OCI-LY3 (cell line): ENCODE measurements at regions not wholly inside any gene's neighbourhood (a gene's known extent, or its start where the extent isn't known, plus 50 kb on each side); places are given as distances from the start of the nearest gene placed in this dataset.

Source experiments
- CTCF ChIP-seq: fragments of 200-600, 300-600 bp; sonication (generic); IDR thresholded peaks from 2 replicates; pipeline ENCODE4 v1.5.1; 2014; ENCODE audit warnings: antibody characterized with exemption, low read length, low read depth
- EZH2phosphoT487 ChIP-seq: fragments of 200-600 bp; shearing (Covaris generic); IDR thresholded peaks from 2 replicates; pipeline ENCODE4 v1.6.1; 2018; ENCODE audit warnings: antibody characterized with exemption, mixed run types, low read depth

- TF ChIP-seq CTCF (no peak), EZH2phosphoT487 (no peak)
Observed at GRCh38 chr13:74259641-74260040, 125.4 kb upstream of the KLF12 start.
